ENCODE measurements at regions not wholly inside any gene's neighbourhood (a gene's known extent, or its start where the extent isn't known, plus 50 kb on each side); places are given as distances from the start of the nearest gene placed in this dataset.
"Not testable (repeated sequence)": the region's sequence is repeated elsewhere in the genome, so short reads cannot be mapped to it uniquely, and the experiment has no call there.

GRCh38 chr13:71382285-71382684, 484.7 kb downstream of the DACH1 start:
- no peak for DNase-seq (ENCODE audit: low read depth, low spot score)

GRCh38 chr13:71380191-71380590, 486.8 kb downstream of the DACH1 start:
- DNase-seq (ENCODE audit: low read depth, low spot score): no peak

- DNase-seq (ENCODE audit: low read depth, low spot score): no peak
Measured at GRCh38 chr13:71378961-71379905, 487.8 kb downstream of the DACH1 start.

- DNase-seq (ENCODE audit: low read depth, low spot score): no peak
Measured at GRCh38 chr13:71374471-71375049, 492.4 kb downstream of the DACH1 start.

GRCh38 chr13:71368336-71368735, 498.7 kb downstream of the DACH1 start:
- no peak for DNase-seq (ENCODE audit: low read depth, low spot score)

- DNase-seq (ENCODE audit: low read depth, low spot score): no peak
Measured at GRCh38 chr13:71360041-71360440, 507.0 kb downstream of the DACH1 start.

- DNase-seq (ENCODE audit: low read depth, low spot score): no peak
Measured at GRCh38 chr13:71359641-71360040, 507.4 kb downstream of the DACH1 start.

GRCh38 chr13:71358218-71358617, 508.8 kb downstream of the DACH1 start:
- DNase-seq (ENCODE audit: low read depth, low spot score): no peak

GRCh38 chr13:71355010-71355409, 512.0 kb downstream of the DACH1 start:
- no peak for DNase-seq (ENCODE audit: low read depth, low spot score)

GRCh38 chr13:71350886-71351285, 516.1 kb downstream of the DACH1 start:
- DNase-seq (ENCODE audit: low read depth, low spot score): no peak

GRCh38 chr13:71345856-71346255, 521.1 kb downstream of the DACH1 start:
- DNase-seq (ENCODE audit: low read depth, low spot score): not testable (repeated sequence)

- DNase-seq (ENCODE audit: low read depth, low spot score): no peak
Measured at GRCh38 chr13:71339736-71340135, 527.3 kb downstream of the DACH1 start.

GRCh38 chr13:71339005-71339404, 528.0 kb downstream of the DACH1 start:
- DNase-seq (ENCODE audit: low read depth, low spot score): no peak

- no peak for DNase-seq (ENCODE audit: low read depth, low spot score)
Measured at GRCh38 chr13:71338070-71338469, 528.9 kb downstream of the DACH1 start.

- no peak for DNase-seq (ENCODE audit: low read depth, low spot score)
Measured at GRCh38 chr13:71327266-71327665, 539.7 kb downstream of the DACH1 start.

GRCh38 chr13:71325556-71325955, 541.4 kb downstream of the DACH1 start:
- DNase-seq (ENCODE audit: low read depth, low spot score): no peak

GRCh38 chr13:71323266-71323665, 543.7 kb downstream of the DACH1 start:
- DNase-seq (ENCODE audit: low read depth, low spot score): no peak

- no peak for DNase-seq (ENCODE audit: low read depth, low spot score)
Measured at GRCh38 chr13:71320452-71320851, 546.6 kb downstream of the DACH1 start.

- no peak for DNase-seq (ENCODE audit: low read depth, low spot score)
Measured at GRCh38 chr13:71316792-71317363, 550.1 kb downstream of the DACH1 start.

- no peak for DNase-seq (ENCODE audit: low read depth, low spot score)
Measured at GRCh38 chr13:71312923-71313322, 554.1 kb downstream of the DACH1 start.

- no peak for DNase-seq (ENCODE audit: low read depth, low spot score)
Measured at GRCh38 chr13:71309905-71310304, 557.1 kb downstream of the DACH1 start.

GRCh38 chr13:71306821-71307220, 560.2 kb downstream of the DACH1 start:
- DNase-seq (ENCODE audit: low read depth, low spot score): no peak

GRCh38 chr13:71304861-71305260, 562.1 kb downstream of the DACH1 start:
- DNase-seq (ENCODE audit: low read depth, low spot score): no peak
